BLaER1 treated with 17β-estradiol and CSF1 and Interleukin-3, amounts not matched to agents 10 nM and 100 nM (cell line): ENCODE measurements at regions not wholly inside any gene's neighbourhood (a gene's known extent, or its start where the extent isn't known, plus 50 kb on each side); places are given as distances from the start of the nearest gene placed in this dataset.
A peak's percentile ranks its signal among the peaks of the same experiment; 100 is the strongest.
"Not testable (repeated sequence)": the region's sequence is repeated elsewhere in the genome, so short reads cannot be mapped to it uniquely, and the experiment has no call there.

Experiments used
- H3K27ac ChIP-seq, 11 experiments: shearing (Covaris generic); formaldehyde crosslinking; 2 replicates each; pipeline ENCODE4 v1.8.1; 2022
- H3K27me3 ChIP-seq, 11 experiments: shearing (Covaris generic); formaldehyde crosslinking; 2 replicates each; pipeline ENCODE4 v1.8.1; 2022
- H3K36me3 ChIP-seq, 11 experiments: shearing (Covaris generic); formaldehyde crosslinking; 2 replicates each; pipeline ENCODE4 v1.8.1; 2022
- H3K4me1 ChIP-seq, 10 experiments: shearing (Covaris generic); formaldehyde crosslinking; 2 replicates each; pipeline ENCODE4 v1.8.1; 2022
- H3K4me2 ChIP-seq, 11 experiments: shearing (Covaris generic); formaldehyde crosslinking; 2 replicates each; pipeline ENCODE4 v1.8.1; 2022
- H3K4me3 ChIP-seq, 10 experiments: shearing (Covaris generic); formaldehyde crosslinking; 2 replicates each; pipeline ENCODE4 v1.8.1; 2022
- H3K9ac ChIP-seq, 11 experiments: shearing (Covaris generic); formaldehyde crosslinking; 2 replicates each; pipeline ENCODE4 v1.8.1; 2022
- H3K9me3 ChIP-seq, 11 experiments: shearing (Covaris generic); formaldehyde crosslinking; replicated peaks in 1 of 11; 2 replicates each; pipeline ENCODE4 v1.8.1; 2022
- H4K20me1 ChIP-seq, 11 experiments: shearing (Covaris generic); formaldehyde crosslinking; 2 replicates each; pipeline ENCODE4 v1.8.1; 2022
- Cebpa-rat ChIP-seq, 11 experiments: shearing (Covaris generic); IDR thresholded peaks; 2 replicates each; pipeline ENCODE4 v1.8.1; 2022

DNA sequence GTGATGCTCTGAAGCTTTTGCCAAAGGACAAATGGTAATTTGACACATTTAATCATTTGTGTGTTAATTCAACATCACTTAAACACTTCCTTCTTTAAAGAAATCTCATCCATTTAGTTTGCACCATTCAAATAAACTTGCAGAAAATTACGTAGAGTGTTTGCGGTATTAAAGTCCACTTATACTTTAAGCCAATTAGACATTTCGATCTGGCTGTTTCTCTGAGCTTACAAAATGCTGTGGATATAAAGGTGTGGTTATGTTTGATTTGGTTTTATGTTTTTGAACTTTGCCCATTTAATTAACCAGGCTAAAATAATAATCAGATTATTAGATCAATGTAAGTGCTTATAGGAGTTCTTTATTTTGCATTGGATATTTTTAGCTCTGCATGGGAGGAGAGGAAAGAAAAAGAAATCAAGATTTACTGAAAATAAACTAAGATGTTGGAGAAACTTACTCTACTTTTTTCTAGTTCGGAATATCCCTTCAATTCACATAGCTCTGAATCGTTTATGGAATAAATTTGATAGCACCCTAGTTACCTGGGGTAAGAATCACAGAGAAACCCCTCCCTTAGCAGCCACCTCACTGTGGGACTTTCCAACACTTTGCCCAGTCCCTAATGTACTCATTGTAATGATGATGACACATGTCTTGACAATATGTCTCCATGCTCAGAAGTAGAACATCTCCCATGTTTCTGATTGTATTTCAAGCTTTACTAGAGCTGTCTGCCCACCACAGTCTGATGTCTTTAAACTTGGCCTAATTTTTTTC lies 268.0 kb downstream of the BTG1 start:
- H3K36me3 ChIP-seq: no peaks in the 10 kb centered on the region
- no peaks in the 10 kb centered on the region for H3K9me3 ChIP-seq
- peak overlapping the region in 5 of 11 experiments; percentile 1 to 65 (median 57); a peak in 6 of 22 replicates for H3K27ac ChIP-seq
- peaks cover 0 to 36% (median 8%) of the 10 kb centered on the region in 10 experiments; a peak in 13 of 20 replicates for H3K4me1 ChIP-seq
- no peaks in the 10 kb centered on the region for H3K27me3 ChIP-seq
- no peak overlapping the region for H3K4me3 ChIP-seq
- TF ChIP-seq Cebpa-rat (IDR thresholded peaks at IDR 0.05): no peak
- H3K4me2 ChIP-seq: peak overlapping the region in 7 of 11 experiments; percentile 3 to 65 (median 43); a peak in 9 of 22 replicates
- H4K20me1 ChIP-seq: no peaks in the 10 kb centered on the region
- peak overlapping the region in 1 of 11 experiments; percentile 25; a peak in 1 of 22 replicates for H3K9ac ChIP-seq

DNA sequence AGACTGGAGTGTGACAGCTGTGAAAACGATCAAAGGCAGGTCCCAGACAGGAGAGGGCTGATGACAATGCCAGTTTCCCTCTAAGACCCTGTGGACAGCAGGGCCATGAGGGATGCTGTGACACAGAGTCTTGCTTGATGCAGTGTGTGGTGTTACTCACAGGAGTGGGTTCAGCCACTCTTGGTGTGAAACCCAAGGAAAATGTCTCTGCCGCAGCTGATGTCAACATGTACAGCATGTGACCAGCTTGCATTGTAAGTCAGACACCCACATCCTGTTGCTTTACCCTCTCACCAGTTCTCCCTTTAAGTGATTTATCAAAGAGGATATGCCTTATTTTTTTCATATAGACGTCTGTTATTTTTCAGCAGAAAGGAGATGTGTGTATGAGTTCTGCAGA lies 268.6 kb downstream of the BTG1 start:
- Histone ChIP-seq H3K9ac (peak overlapping the region in 2 of 11 experiments; percentile 21 to 25; a peak in 2 of 22 replicates), H3K4me1 (peaks cover 0 to 43% (median 8%) of the 10 kb centered on the region in 10 experiments; a peak in 13 of 20 replicates), H3K4me3 (no peak overlapping the region), H3K9me3 (no peaks in the 10 kb centered on the region), H3K4me2 (peak overlapping the region in 8 of 11 experiments; percentile 3 to 65 (median 43); a peak in 11 of 22 replicates), H3K27ac (peak overlapping the region in 6 of 11 experiments; percentile 38 to 65 (median 57); a peak in 11 of 22 replicates), H3K36me3 (no peaks in the 10 kb centered on the region), H3K27me3 (no peaks in the 10 kb centered on the region), H4K20me1 (no peaks in the 10 kb centered on the region)
- TF ChIP-seq Cebpa-rat (IDR thresholded peaks at IDR 0.05): 0 out of 22 replicates have a peak, but pooled peaks of 2 of the 11 experiments have one; percentile 12 to 18

DNA sequence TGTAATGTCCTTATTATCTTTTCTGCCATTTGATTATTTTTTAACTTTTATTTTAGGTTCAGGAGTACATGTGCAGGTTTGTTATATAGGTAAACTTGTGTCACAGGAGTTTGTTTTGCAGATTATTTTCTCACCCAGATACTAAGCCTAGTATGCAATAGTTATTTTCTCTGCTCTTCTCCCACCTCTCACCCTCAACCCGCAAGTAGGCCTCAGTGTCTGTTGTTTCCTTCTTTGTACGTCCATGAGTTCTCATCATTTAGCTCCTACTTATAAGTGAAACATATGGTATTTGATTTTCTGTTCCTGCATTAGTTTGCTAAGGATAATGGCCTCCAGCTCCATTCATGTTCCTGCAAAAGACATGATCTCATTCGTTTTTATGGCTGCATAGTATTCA lies 270.0 kb downstream of the BTG1 start:
- peaks cover 0 to 55% (median 9%) of the 10 kb centered on the region in 10 experiments; a peak in 13 of 20 replicates for H3K4me1 ChIP-seq
- H3K9me3 ChIP-seq, H3K4me3 ChIP-seq, H3K27me3 ChIP-seq, H4K20me1 ChIP-seq, H3K36me3 ChIP-seq, H3K9ac ChIP-seq: not testable (repeated sequence)
- peak overlapping the region in 1 of 11 experiments; percentile 64; a peak in 1 of 22 replicates for H3K27ac ChIP-seq
- H3K4me2 ChIP-seq: peak overlapping the region in 2 of 11 experiments; percentile 64 to 65; a peak in 2 of 22 replicates

DNA sequence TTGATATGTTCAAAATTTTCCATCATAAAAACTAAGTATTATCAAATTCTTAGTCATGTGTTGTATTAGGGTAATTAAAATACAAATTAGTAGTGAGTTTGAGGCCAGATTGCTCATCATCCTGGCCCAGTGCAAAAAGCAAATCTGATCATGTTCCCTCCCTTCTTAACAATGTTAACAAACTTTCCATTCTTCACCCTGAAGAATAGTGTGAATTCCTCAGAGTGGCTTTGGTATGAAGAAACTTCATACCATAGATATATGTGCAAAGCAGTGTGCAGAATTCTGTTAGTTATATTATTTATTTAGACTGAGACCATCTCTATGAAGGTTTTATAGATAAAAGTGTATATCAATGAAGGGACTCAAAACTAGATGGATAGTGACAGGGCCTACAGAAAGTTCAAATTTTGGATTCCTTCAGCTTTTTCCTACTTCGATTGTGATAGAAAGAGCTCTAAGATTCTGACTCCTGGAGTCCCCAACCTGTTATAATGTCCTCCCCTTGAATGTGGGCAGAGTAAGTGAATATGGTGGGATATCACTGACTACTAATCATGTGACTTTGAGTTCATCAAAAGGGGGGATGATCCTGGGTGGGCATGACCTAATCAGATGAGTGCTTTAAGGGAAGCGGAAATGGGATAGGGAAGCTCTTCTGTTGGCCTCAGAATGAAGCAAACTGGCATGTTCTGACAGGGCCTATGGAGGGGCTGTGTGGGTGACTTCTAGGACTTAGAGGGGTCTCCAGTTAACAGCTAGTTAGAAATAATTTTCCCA lies 271.4 kb downstream of the BTG1 start:
- no peak overlapping the region for H3K9ac ChIP-seq
- H3K4me3 ChIP-seq: no peak overlapping the region
- TF ChIP-seq Cebpa-rat (IDR thresholded peaks at IDR 0.05): no peak
- no peaks in the 10 kb centered on the region for H3K36me3 ChIP-seq
- no peak overlapping the region for H3K4me2 ChIP-seq
- no peaks in the 10 kb centered on the region for H4K20me1 ChIP-seq
- H3K9me3 ChIP-seq: peaks cover 0 to 4% (median 0%) of the 10 kb centered on the region in 11 experiments; a peak in 2 of 22 replicates
- no peaks in the 10 kb centered on the region for H3K27me3 ChIP-seq
- H3K27ac ChIP-seq: no peak overlapping the region
- peaks cover 0 to 57% (median 9%) of the 10 kb centered on the region in 10 experiments; a peak in 13 of 20 replicates for H3K4me1 ChIP-seq

DNA sequence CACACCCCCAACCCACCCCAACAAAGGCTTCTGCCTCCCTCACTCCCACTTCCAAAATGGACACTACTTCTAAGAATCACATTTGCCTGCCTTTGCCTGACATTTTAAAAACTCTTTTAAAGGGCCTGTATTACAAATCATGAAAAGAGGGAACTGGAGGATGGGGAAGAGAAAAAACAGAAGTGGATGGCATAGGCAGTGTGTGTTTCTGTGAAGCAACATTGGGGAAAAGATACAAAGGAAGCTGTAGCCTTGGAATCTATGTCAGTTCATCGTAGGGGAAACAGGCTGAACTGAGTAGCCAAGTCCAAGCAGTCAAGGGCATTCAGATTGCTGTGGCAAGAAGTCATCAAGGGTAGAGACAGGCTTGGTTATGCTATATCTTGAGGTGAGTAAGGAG lies 273.9 kb downstream of the BTG1 start:
- H3K9me3 ChIP-seq: peaks cover 0 to 4% (median 0%) of the 10 kb centered on the region in 11 experiments; a peak in 2 of 22 replicates
- no peaks in the 10 kb centered on the region for H4K20me1 ChIP-seq
- no peak overlapping the region for H3K4me3 ChIP-seq
- H3K36me3 ChIP-seq: no peaks in the 10 kb centered on the region
- H3K4me1 ChIP-seq: peaks cover 0 to 41% (median 1%) of the 10 kb centered on the region in 10 experiments; a peak in 12 of 20 replicates
- peak overlapping the region in 3 of 11 experiments; percentile 24 to 72 (median 57); a peak in 4 of 22 replicates for H3K4me2 ChIP-seq
- TF ChIP-seq Cebpa-rat (IDR thresholded peaks at IDR 0.05): no peak
- H3K9ac ChIP-seq: no peak overlapping the region
- H3K27ac ChIP-seq: peak overlapping the region in 3 of 11 experiments; percentile 55 to 74 (median 61); a peak in 6 of 22 replicates
- H3K27me3 ChIP-seq: no peaks in the 10 kb centered on the region

DNA sequence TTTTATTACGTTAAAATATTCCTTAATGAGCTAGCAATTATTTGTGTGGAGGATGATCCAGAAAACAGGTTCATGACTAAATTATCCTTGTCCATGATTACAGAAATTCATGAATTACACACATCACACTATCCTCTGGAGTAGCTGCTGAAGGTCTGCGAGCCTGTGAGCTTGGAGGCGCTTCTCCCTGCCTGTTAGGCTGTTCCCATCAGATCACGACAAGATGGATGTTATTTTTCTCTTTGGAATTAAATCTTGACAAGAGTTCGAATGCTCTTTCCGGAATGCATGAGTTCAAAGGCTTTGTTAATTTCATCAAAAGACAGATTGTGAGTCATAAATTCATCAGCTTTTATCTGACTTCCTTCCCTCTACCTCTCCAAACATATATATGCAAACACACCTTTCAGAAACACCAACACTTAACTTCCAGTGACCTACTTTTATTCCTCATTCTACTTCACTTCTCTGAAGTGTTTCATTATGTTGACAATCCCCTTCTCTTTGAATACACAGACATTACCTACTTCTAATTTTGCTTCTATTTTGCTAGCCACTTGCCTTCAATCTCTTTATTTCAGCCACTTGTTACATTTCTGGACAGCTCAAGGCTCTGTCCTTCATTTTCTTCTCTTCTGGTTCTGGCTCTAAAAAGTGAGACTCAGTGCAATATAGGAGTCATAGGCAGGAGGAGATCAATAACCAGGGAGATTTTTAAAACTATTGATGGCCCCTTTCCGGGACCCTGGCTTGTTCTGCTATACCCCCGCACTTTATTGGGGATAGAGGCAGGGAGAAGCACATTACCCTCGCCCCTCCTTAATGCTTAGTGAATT lies 274.6 kb downstream of the BTG1 start:
- no peak overlapping the region for H3K9ac ChIP-seq
- no peaks in the 10 kb centered on the region for H3K36me3 ChIP-seq
- H3K9me3 ChIP-seq: peaks cover 0 to 4% (median 0%) of the 10 kb centered on the region in 11 experiments; a peak in 2 of 22 replicates
- no peaks in the 10 kb centered on the region for H3K27me3 ChIP-seq
- TF ChIP-seq Cebpa-rat (IDR thresholded peaks at IDR 0.05): no peak
- peak overlapping the region in 3 of 11 experiments; percentile 55 to 74 (median 61); a peak in 5 of 22 replicates for H3K27ac ChIP-seq
- no peak overlapping the region for H3K4me3 ChIP-seq
- no peaks in the 10 kb centered on the region for H4K20me1 ChIP-seq
- peaks cover 0 to 35% (median 0%) of the 10 kb centered on the region in 10 experiments; a peak in 7 of 20 replicates for H3K4me1 ChIP-seq
- H3K4me2 ChIP-seq: peak overlapping the region in 3 of 11 experiments; percentile 24 to 72 (median 53); a peak in 4 of 22 replicates

DNA sequence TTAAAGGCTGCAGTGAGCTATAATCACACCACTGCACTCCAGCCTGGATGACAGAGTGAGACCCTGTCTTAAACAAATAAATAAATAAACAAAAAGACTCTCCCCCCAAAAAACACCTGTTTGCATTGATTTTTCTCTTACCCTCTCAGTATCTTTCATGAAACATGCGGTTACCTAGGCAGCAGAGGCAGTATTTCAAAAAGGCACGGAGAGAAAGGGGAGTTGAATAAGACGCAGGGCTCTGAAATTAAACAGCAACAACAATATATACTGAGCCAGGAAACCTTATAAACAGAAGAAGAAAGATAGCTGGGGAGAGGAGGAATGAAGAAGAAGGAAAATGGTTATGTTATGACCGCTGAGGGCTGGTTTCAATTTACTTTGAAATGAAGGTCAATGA lies 277.6 kb downstream of the BTG1 start:
- Histone ChIP-seq H3K27ac (no peak overlapping the region), H3K9ac (no peak overlapping the region), H3K27me3 (no peaks in the 10 kb centered on the region), H3K4me2 (no peak overlapping the region), H3K9me3 (peaks cover 0 to 4% (median 0%) of the 10 kb centered on the region in 11 experiments; a peak in 2 of 22 replicates), H3K36me3 (no peaks in the 10 kb centered on the region), H3K4me1 (peaks cover 0 to 24% (median 0%) of the 10 kb centered on the region in 10 experiments; a peak in 6 of 20 replicates), H4K20me1 (no peaks in the 10 kb centered on the region), H3K4me3 (no peak overlapping the region)
- no peak for TF ChIP-seq Cebpa-rat (IDR thresholded peaks at IDR 0.05)

DNA sequence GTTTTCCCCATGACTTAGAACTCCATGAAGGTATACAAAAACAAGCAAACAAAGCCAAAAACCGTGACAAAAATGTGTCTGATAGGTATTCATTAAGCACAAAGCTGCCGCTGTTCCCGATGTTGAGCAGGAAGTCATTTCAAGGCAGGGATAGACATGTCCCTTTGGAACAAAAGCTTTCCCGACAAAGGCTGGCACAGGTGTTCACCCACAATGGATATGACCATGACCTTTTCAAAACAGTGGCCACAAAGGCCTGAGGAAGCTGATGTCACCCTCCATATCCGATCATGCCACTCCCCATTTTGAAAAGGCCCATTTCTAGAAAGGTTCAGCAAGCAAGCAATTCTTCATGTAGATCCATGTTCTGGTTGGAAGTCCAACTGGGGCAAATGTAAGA lies 279.1 kb downstream of the BTG1 start:
- H3K27ac ChIP-seq: no peak overlapping the region
- no peak for TF ChIP-seq Cebpa-rat (IDR thresholded peaks at IDR 0.05)
- no peaks in the 10 kb centered on the region for H3K27me3 ChIP-seq
- peaks cover 0 to 11% (median 0%) of the 10 kb centered on the region in 10 experiments; a peak in 5 of 20 replicates for H3K4me1 ChIP-seq
- H3K9me3 ChIP-seq: peaks cover 0 to 4% (median 0%) of the 10 kb centered on the region in 11 experiments; a peak in 2 of 22 replicates
- no peak overlapping the region for H3K4me3 ChIP-seq
- no peak overlapping the region for H3K4me2 ChIP-seq
- H4K20me1 ChIP-seq: no peaks in the 10 kb centered on the region
- no peaks in the 10 kb centered on the region for H3K36me3 ChIP-seq
- H3K9ac ChIP-seq: no peak overlapping the region
